ENCODE measurements at regions not wholly inside any gene's neighbourhood (a gene's known extent, or its start where the extent isn't known, plus 50 kb on each side); places are given as distances from the start of the nearest gene placed in this dataset.

DNA sequence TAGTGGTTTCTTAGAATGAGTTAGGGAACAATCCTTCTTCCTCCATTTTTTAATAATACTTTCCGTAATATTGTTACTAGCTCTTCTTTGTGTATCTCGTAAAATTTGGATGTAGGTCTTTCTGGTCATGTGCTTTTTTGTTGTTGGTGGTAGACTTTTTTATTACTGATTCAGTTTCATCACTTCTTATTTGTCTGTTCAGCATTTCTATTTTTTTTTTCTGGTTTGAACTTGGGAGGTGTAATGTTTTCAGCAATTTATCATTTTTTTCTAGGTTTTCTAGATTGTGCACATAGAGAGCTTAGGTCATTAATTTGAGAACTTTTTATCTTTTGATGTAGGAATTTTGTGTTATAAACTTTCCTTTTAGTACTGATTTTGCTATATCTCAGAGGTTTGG is 1299.9 kb downstream of the FSCB start:
- FAIRE-seq, result no peak
- no peak for ATAC-seq
- ChIA-PET POLR2A (no interaction called here), CTCF (interaction anchor here (0.7 kb wide), 1 partner anchor 66 kb away, joined by 3 read pairs; no protein-coding TSS in a partner anchor)
- Histone ChIP-seq H3K4me2 (no peak overlapping the region), H3K4me3 (no peak overlapping the region), H3K9me3 (no peaks in the 10 kb centered on the region; the same call in 2 of the 3 replicates), H3K4me1 (no peaks in the 10 kb centered on the region), H3K27ac (no peak overlapping the region)
- 63% methylated on average over 2 of the region's 2 CpGs for WGBS (ENCODE audit: missing lambda C conversion rate)
- no peak for DNase-seq (ENCODE audit: low read depth in 1 of 2, low spot score in 1 of 2)
- TF ChIP-seq, protein P1, sequence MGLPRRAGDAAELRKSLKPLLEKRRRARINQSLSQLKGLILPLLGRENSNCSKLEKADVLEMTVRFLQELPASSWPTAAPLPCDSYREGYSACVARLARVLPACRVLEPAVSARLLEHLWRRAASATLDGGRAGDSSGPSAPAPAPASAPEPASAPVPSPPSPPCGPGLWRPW (IDR thresholded peaks at IDR 0.05), result no peak
- TF ChIP-seq CBX2 (IDR thresholded peaks at IDR 0.05; ENCODE audit: borderline replicate concordance, low read depth), result no peak
- TF ChIP-seq POLR2AphosphoS2 (conservative IDR thresholded peaks at IDR 0.05; ENCODE audit: low read length), result no peak
- TF ChIP-seq NR3C1 (IDR thresholded peaks at IDR 0.05), result no peak
- TF ChIP-seq CBX8 (IDR thresholded peaks at IDR 0.05), result no peak
- TF ChIP-seq HOXA7 (CRISPR knock-in tag; IDR thresholded peaks at IDR 0.05), result no peak
- TF ChIP-seq TFCP2L1 (CRISPR knock-in tag; IDR thresholded peaks at IDR 0.05), result no peak
- no peak for TF ChIP-seq ZC3H11A (IDR thresholded peaks at IDR 0.05)
- TF ChIP-seq MAFK (IDR thresholded peaks at IDR 0.05; ENCODE audit: partially characterized antibody), result no peak
- no peak for TF ChIP-seq HMGXB4 (CRISPR knock-in tag; IDR thresholded peaks at IDR 0.05; ENCODE audit: borderline replicate concordance)
- TF ChIP-seq, protein P2, sequence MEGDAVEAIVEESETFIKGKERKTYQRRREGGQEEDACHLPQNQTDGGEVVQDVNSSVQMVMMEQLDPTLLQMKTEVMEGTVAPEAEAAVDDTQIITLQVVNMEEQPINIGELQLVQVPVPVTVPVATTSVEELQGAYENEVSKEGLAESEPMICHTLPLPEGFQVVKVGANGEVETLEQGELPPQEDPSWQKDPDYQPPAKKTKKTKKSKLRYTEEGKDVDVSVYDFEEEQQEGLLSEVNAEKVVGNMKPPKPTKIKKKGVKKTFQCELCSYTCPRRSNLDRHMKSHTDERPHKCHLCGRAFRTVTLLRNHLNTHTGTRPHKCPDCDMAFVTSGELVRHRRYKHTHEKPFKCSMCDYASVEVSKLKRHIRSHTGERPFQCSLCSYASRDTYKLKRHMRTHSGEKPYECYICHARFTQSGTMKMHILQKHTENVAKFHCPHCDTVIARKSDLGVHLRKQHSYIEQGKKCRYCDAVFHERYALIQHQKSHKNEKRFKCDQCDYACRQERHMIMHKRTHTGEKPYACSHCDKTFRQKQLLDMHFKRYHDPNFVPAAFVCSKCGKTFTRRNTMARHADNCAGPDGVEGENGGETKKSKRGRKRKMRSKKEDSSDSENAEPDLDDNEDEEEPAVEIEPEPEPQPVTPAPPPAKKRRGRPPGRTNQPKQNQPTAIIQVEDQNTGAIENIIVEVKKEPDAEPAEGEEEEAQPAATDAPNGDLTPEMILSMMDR (IDR thresholded peaks at IDR 0.05), result no peak
- TF ChIP-seq ATOH8 (CRISPR knock-in tag; IDR thresholded peaks at IDR 0.05; ENCODE audit: low read depth), result no peak

GRCh38 chr14:43204816-43205215 is 1302.3 kb downstream of the FSCB start:
- ChIA-PET POLR2A (no interaction called here), CTCF (no interaction called here)
- H3K27ac ChIP-seq, result no peak overlapping the region
- no peak for ATAC-seq
- H3K4me1 ChIP-seq, result no peaks in the 10 kb centered on the region
- peak in 1 of 2 experiments; percentile 4 for DNase-seq (ENCODE audit: low read depth in 1 of 2, low spot score in 1 of 2)
- H3K4me3 ChIP-seq, result no peak overlapping the region
- no peaks in the 10 kb centered on the region; the same call in 2 of the 3 replicates for H3K9me3 ChIP-seq
- FAIRE-seq, result no peak
- no peak overlapping the region for H3K4me2 ChIP-seq
- TF ChIP-seq ATOH8 (CRISPR knock-in tag; IDR thresholded peaks at IDR 0.05; ENCODE audit: low read depth), result no peak
- TF ChIP-seq, protein P1 (IDR thresholded peaks at IDR 0.05), result no peak
- TF ChIP-seq FOXS1 (CRISPR knock-in tag; IDR thresholded peaks at IDR 0.05), result no peak
- no peak for TF ChIP-seq MAFK (IDR thresholded peaks at IDR 0.05; ENCODE audit: partially characterized antibody)
- TF ChIP-seq EP300 (IDR thresholded peaks at IDR 0.05), result no peak
- TF ChIP-seq EHMT2 (IDR thresholded peaks at IDR 0.05; ENCODE audit: low read depth), result no peak
- no peak for TF ChIP-seq JUNB (IDR thresholded peaks at IDR 0.05)
- no peak for TF ChIP-seq E2F6 (IDR thresholded peaks at IDR 0.05; ENCODE audit: borderline replicate concordance, low read depth)
- WGBS (ENCODE audit: missing lambda C conversion rate), result 23% methylated on average over 2 of the region's 2 CpGs
